SU-DHL-6 (cell line): ENCODE measurements at regions not wholly inside any gene's neighbourhood (a gene's known extent, or its start where the extent isn't known, plus 50 kb on each side); places are given as distances from the start of the nearest gene placed in this dataset.

ENCODE experiments used
- H2AFZ ChIP-seq: fragments of 200-600 bp; sonication (generic); 2 replicates; pipeline ENCODE4 v1.6.1; 2014; ENCODE audit warnings: low read depth, mild to moderate bottlenecking, moderate library complexity, mixed read lengths, antibody characterized with exemption, low read length; ENCODE audit not compliant: severe bottlenecking
- H3F3A ChIP-seq: fragments of 200-600 bp; shearing (Covaris generic); 2 replicates; pipeline ENCODE4 v1.6.0; 2016; ENCODE audit warnings: antibody characterized with exemption, mild to moderate bottlenecking; ENCODE audit not compliant: insufficient read depth
- H3K27ac ChIP-seq: fragments of 200-600 bp; sonication (generic); 2 replicates; pipeline ENCODE4 v1.5.1; 2016; ENCODE audit warnings: low read depth, mild to moderate bottlenecking, low read length, moderate library complexity, mixed read lengths
- H3K27me3 ChIP-seq: fragments of 200-600 bp; sonication (generic), shearing (Covaris generic); 2 replicates; pipeline ENCODE4 v1.6.0; 2014; ENCODE audit warnings: mild to moderate bottlenecking, low read length
- H3K36me3 ChIP-seq: fragments of 200-600 bp; sonication (generic); 2 replicates; pipeline ENCODE4 v1.6.1; 2014; ENCODE audit warnings: mild to moderate bottlenecking, low read length, mixed read lengths
- H3K4me2 ChIP-seq: fragments of 300-600, 200-600 bp; shearing (Covaris generic), sonication (generic); 2 replicates; pipeline ENCODE4 v1.6.0; 2014; ENCODE audit warnings: low read length, low read depth, mild to moderate bottlenecking; ENCODE audit not compliant: poor library complexity, severe bottlenecking
- H3K4me3 ChIP-seq: fragments of 200-600 bp; sonication (generic); 2 replicates; pipeline ENCODE4 v1.5.1; 2014; ENCODE audit warnings: antibody characterized with exemption, low read length, mild to moderate bottlenecking, mixed read lengths; ENCODE audit not compliant: insufficient read depth, poor library complexity, severe bottlenecking
- H3K79me2 ChIP-seq: fragments of 200-600 bp; sonication (generic); 2 replicates; pipeline ENCODE4 v1.6.1; 2014; ENCODE audit warnings: mild to moderate bottlenecking, low read length, moderate library complexity; ENCODE audit not compliant: insufficient read depth
- H3K9ac ChIP-seq: fragments of 200-600 bp; sonication (generic); 2 replicates; pipeline ENCODE4 v1.7.0; 2014; ENCODE audit warnings: mild to moderate bottlenecking, low read length
- H3K9me2 ChIP-seq: fragments of 200-600 bp; sonication (generic); replicated peaks from 2 replicates; pipeline ENCODE4 v1.6.1; 2014; ENCODE audit warnings: low read length; ENCODE audit not compliant: insufficient read depth
- H3K9me3 ChIP-seq: fragments of 200-600 bp; sonication (generic); 2 replicates; pipeline ENCODE4 v1.6.1; 2014; ENCODE audit warnings: low read length, mixed read lengths; ENCODE audit not compliant: insufficient read depth
- H4K20me1 ChIP-seq: fragments of 200-600 bp; sonication (generic); 2 replicates; pipeline ENCODE4 v1.6.1; 2014; ENCODE audit warnings: low read depth, mild to moderate bottlenecking, antibody characterized with exemption, low read length, moderate library complexity, mixed read lengths
- CTCF ChIP-seq: fragments of 200-600 bp; sonication (generic); IDR thresholded peaks from one replicate; pipeline ENCODE4 v1.5.1; 2017; ENCODE audit warnings: antibody characterized with exemption, mild to moderate bottlenecking, low read length, moderate library complexity; ENCODE audit not compliant: insufficient read depth, poor library complexity, severe bottlenecking
- EZH2phosphoT487 ChIP-seq: fragments of 200-600 bp; sonication (generic), shearing (Covaris generic); conservative IDR thresholded peaks from 2 replicates; pipeline ENCODE4 v1.6.1; 2018; ENCODE audit warnings: mild to moderate bottlenecking, antibody characterized with exemption, low read length, moderate library complexity, mixed read lengths

- no peak overlapping the region for H3K9ac ChIP-seq
- no peaks in the 10 kb centered on the region for H3K9me3 ChIP-seq
- no peak overlapping the region for H2AFZ ChIP-seq
- H3K9me2 ChIP-seq: no peaks in the 10 kb centered on the region; the same call in 1 of the 2 replicates
- H4K20me1 ChIP-seq: no peaks in the 10 kb centered on the region
- TF ChIP-seq CTCF (no peak), EZH2phosphoT487 (no peak)
- H3K27me3 ChIP-seq: no peaks in the 10 kb centered on the region
- no peak overlapping the region for H3K4me3 ChIP-seq
- no peaks in the 10 kb centered on the region for H3K79me2 ChIP-seq
- no peaks in the 10 kb centered on the region for H3F3A ChIP-seq
- H3K36me3 ChIP-seq: no peaks in the 10 kb centered on the region
- H3K27ac ChIP-seq: no peak overlapping the region
- H3K4me2 ChIP-seq: no peak overlapping the region
Measured at GRCh38 chr18:60722742-60723141, 350.2 kb upstream of the MC4R start.

GRCh38 chr18:60732143-60732542, 359.6 kb upstream of the MC4R start:
- Histone ChIP-seq H3K4me2 (no peak overlapping the region), H2AFZ (no peak overlapping the region), H3K9ac (no peak overlapping the region), H3K27ac (no peak overlapping the region), H3K9me3 (no peaks in the 10 kb centered on the region), H3F3A (no peaks in the 10 kb centered on the region), H3K36me3 (no peaks in the 10 kb centered on the region), H3K27me3 (no peaks in the 10 kb centered on the region), H3K9me2 (no peaks in the 10 kb centered on the region), H4K20me1 (0 out of 2 replicates have a peak, but pooled peaks cover 3% of the 10 kb centered on the region), H3K79me2 (no peaks in the 10 kb centered on the region), H3K4me3 (no peak overlapping the region)
- TF ChIP-seq CTCF: no peak
- no peak for TF ChIP-seq EZH2phosphoT487

GRCh38 chr18:60739212-60739611, 366.6 kb upstream of the MC4R start:
- TF ChIP-seq CTCF (no peak), EZH2phosphoT487 (no peak)
- Histone ChIP-seq H2AFZ (no peak overlapping the region), H3K27ac (no peak overlapping the region), H3K36me3 (no peaks in the 10 kb centered on the region), H3K27me3 (no peaks in the 10 kb centered on the region), H3K9me3 (no peaks in the 10 kb centered on the region), H3K4me2 (no peak overlapping the region), H4K20me1 (0 out of 2 replicates have a peak, but pooled peaks cover 3% of the 10 kb centered on the region), H3K79me2 (no peaks in the 10 kb centered on the region), H3K4me3 (no peak overlapping the region), H3F3A (no peaks in the 10 kb centered on the region), H3K9ac (no peak overlapping the region), H3K9me2 (no peaks in the 10 kb centered on the region)
